ENCODE measurements at regions not wholly inside any gene's neighbourhood (a gene's known extent, or its start where the extent isn't known, plus 50 kb on each side); places are given as distances from the start of the nearest gene placed in this dataset.

DNA sequence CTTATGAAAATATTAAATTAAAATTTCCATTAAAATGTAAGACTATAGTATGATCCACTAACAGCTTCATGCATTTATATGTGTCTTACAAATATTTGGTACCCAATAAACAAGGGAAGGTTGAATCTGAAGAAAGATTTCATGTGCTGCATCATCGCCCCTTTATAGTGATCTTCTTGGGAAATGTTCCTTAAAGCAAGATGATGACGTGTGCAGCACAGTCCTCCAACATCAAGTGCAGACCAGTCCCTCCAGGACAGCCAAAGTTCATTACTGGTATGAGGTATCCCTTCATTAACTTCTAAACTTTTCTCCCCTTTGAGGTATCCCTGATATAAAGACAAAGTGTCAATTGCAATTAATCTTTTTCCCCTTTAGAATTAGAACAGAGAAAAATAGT is 567.0 kb downstream of the METTL15 start:
- Mint-ChIP-seq H3K27me3 (ENCODE audit: unreplicated experiment) (no peaks in the 10 kb centered on the region), H3K27ac (ENCODE audit: unreplicated experiment) (no peak overlapping the region), H3K9me3 (ENCODE audit: unreplicated experiment) (no peaks in the 10 kb centered on the region), H3K4me1 (ENCODE audit: unreplicated experiment) (peaks cover 5% of the 10 kb centered on the region), H3K4me3 (ENCODE audit: unreplicated experiment) (no peak overlapping the region), H3K36me3 (ENCODE audit: low read depth, unreplicated experiment) (no peaks in the 10 kb centered on the region)
- TF ChIP-seq, protein P1, sequence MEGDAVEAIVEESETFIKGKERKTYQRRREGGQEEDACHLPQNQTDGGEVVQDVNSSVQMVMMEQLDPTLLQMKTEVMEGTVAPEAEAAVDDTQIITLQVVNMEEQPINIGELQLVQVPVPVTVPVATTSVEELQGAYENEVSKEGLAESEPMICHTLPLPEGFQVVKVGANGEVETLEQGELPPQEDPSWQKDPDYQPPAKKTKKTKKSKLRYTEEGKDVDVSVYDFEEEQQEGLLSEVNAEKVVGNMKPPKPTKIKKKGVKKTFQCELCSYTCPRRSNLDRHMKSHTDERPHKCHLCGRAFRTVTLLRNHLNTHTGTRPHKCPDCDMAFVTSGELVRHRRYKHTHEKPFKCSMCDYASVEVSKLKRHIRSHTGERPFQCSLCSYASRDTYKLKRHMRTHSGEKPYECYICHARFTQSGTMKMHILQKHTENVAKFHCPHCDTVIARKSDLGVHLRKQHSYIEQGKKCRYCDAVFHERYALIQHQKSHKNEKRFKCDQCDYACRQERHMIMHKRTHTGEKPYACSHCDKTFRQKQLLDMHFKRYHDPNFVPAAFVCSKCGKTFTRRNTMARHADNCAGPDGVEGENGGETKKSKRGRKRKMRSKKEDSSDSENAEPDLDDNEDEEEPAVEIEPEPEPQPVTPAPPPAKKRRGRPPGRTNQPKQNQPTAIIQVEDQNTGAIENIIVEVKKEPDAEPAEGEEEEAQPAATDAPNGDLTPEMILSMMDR (IDR thresholded peaks at IDR 0.05; ENCODE audit: unreplicated experiment): no peak
- no peak for DNase-seq (ENCODE audit: low spot score)

GRCh38 chr11:28674433-28675103 is 566.4 kb downstream of the METTL15 start:
- H3K4me1 Mint-ChIP-seq (ENCODE audit: unreplicated experiment): peaks cover 5% of the 10 kb centered on the region
- H3K9me3 Mint-ChIP-seq (ENCODE audit: unreplicated experiment): no peaks in the 10 kb centered on the region
- TF ChIP-seq, protein P1 (IDR thresholded peaks at IDR 0.05; ENCODE audit: unreplicated experiment): no peak
- no peak overlapping the region for H3K4me3 Mint-ChIP-seq (ENCODE audit: unreplicated experiment)
- no peaks in the 10 kb centered on the region for H3K27me3 Mint-ChIP-seq (ENCODE audit: unreplicated experiment)
- no peaks in the 10 kb centered on the region for H3K36me3 Mint-ChIP-seq (ENCODE audit: low read depth, unreplicated experiment)
- peak; percentile 37 for DNase-seq (ENCODE audit: low spot score)
- no peak overlapping the region for H3K27ac Mint-ChIP-seq (ENCODE audit: unreplicated experiment)

DNA sequence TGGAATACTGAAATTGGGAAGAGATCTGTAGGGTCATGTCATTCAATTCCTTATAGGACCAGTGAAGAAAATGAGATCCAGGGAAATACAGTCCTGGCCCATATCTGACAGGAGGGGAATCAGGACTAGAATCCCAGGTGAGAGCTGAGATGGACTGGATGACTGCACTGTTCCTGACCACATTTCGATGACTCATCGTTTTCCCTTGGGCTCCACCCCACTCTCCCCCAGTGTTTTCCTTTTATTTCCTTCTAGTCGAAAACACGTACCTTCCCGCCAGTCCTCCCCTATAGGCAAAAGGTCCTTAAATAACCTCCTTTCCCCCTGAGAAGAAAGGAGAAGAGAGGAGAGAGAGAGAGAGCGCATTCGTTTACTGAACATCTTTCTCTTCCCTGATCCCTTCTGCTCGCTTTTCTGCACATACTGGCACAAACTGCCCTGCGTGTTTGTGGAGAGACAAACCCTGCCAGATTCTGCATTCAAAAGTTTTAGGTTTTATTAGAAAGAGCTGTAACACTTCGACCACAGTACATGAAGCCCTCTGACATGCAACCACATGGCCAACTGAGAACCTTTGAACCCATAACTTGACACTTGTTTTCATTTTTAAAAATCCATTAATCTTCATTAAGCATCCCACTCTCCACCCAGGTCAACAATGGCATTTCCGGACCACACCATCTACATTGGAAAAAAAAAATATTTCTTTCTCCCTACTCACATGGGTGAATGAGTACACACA is 565.7 kb downstream of the METTL15 start:
- Mint-ChIP-seq H3K9me3 (ENCODE audit: unreplicated experiment) (no peaks in the 10 kb centered on the region), H3K27me3 (ENCODE audit: unreplicated experiment) (no peaks in the 10 kb centered on the region), H3K4me3 (ENCODE audit: unreplicated experiment) (no peak overlapping the region), H3K4me1 (ENCODE audit: unreplicated experiment) (peaks cover 5% of the 10 kb centered on the region), H3K36me3 (ENCODE audit: low read depth, unreplicated experiment) (no peaks in the 10 kb centered on the region), H3K27ac (ENCODE audit: unreplicated experiment) (no peak overlapping the region)
- no peak for DNase-seq (ENCODE audit: low spot score)
- TF ChIP-seq, protein P1 (IDR thresholded peaks at IDR 0.05; ENCODE audit: unreplicated experiment): no peak

GRCh38 chr11:28671274-28671673 is 563.1 kb downstream of the METTL15 start:
- peaks cover 5% of the 10 kb centered on the region for H3K4me1 Mint-ChIP-seq (ENCODE audit: unreplicated experiment)
- no peaks in the 10 kb centered on the region for H3K36me3 Mint-ChIP-seq (ENCODE audit: low read depth, unreplicated experiment)
- TF ChIP-seq, protein P1 (IDR thresholded peaks at IDR 0.05; ENCODE audit: unreplicated experiment): no peak
- no peak overlapping the region for H3K27ac Mint-ChIP-seq (ENCODE audit: unreplicated experiment)
- H3K9me3 Mint-ChIP-seq (ENCODE audit: unreplicated experiment): no peaks in the 10 kb centered on the region
- H3K4me3 Mint-ChIP-seq (ENCODE audit: unreplicated experiment): no peak overlapping the region
- no peaks in the 10 kb centered on the region for H3K27me3 Mint-ChIP-seq (ENCODE audit: unreplicated experiment)
- no peak for DNase-seq (ENCODE audit: low spot score)

DNA sequence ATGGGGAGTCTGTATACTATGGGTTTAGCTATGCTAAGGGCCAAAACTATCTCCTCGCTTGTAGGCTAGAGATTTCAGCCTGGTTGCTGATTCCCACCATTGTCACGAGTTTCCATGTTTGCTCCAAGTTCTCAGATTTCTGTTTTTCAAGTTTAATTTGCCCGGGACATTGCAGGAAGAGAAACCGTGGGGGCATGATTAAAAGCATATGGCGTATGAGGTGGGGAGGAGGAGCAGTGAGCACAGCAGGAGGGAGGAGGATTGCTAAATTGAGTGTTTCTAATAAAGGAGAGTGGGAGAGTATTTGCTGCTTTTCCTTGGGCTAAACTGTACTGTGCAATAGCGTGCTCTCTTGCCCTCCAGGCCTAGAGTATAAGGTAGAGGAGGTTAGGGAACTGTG is 558.4 kb downstream of the METTL15 start:
- no peaks in the 10 kb centered on the region for H3K4me1 Mint-ChIP-seq (ENCODE audit: unreplicated experiment)
- no peak overlapping the region for H3K4me3 Mint-ChIP-seq (ENCODE audit: unreplicated experiment)
- no peak overlapping the region for H3K27ac Mint-ChIP-seq (ENCODE audit: unreplicated experiment)
- TF ChIP-seq, protein P1 (IDR thresholded peaks at IDR 0.05; ENCODE audit: unreplicated experiment): no peak
- no peaks in the 10 kb centered on the region for H3K36me3 Mint-ChIP-seq (ENCODE audit: low read depth, unreplicated experiment)
- H3K9me3 Mint-ChIP-seq (ENCODE audit: unreplicated experiment): no peaks in the 10 kb centered on the region
- no peak for DNase-seq (ENCODE audit: low spot score)
- no peaks in the 10 kb centered on the region for H3K27me3 Mint-ChIP-seq (ENCODE audit: unreplicated experiment)

Measured in endothelial cell (in vitro differentiated cells).